CD14-positive monocyte (primary cell): ENCODE measurements at regions not wholly inside any gene's neighbourhood (a gene's known extent, or its start where the extent isn't known, plus 50 kb on each side); places are given as distances from the start of the nearest gene placed in this dataset.

ENCODE experiments used
- DNase-seq, 3 donors: peaks; one replicate each; pipeline ENCODE4 v3.0.0-alpha.2; 2011 to 2022
- H2AFZ ChIP-seq: 2 replicates; pipeline ENCODE4 v1.6.0; 2012; ENCODE audit warnings: mild to moderate bottlenecking, low read depth, low read length, inconsistent platforms; ENCODE audit not compliant: insufficient read depth, poor library complexity, severe bottlenecking
- H3K27ac ChIP-seq, 2 donors: 1 replicate in 1 of 2; 2 replicates in 1 of 2; pipeline ENCODE4 v1.5.1; 2012 to 2013; ENCODE audit warnings: low read length in 2 of 2, control low read depth in 1 of 2, inconsistent platforms in 1 of 2, low read depth in 1 of 2, mild to moderate bottlenecking in 1 of 2
- H3K27me3 ChIP-seq, 2 donors: one replicate each; pipeline versions ENCODE4 v1.6.0 to v1.6.1; 2011 to 2013; ENCODE audit warnings: low read length in 2 of 2; ENCODE audit not compliant: control insufficient read depth in 2 of 2, insufficient read depth in 2 of 2
- H3K36me3 ChIP-seq, 2 donors: replicated peaks in 1 of 2; 1 replicate in 1 of 2; 2 replicates in 1 of 2; pipeline versions ENCODE4 v1.5.1 to v1.6.1; 2012 to 2013; ENCODE audit warnings: low read length in 2 of 2, control low read depth in 1 of 2, inconsistent platforms in 1 of 2, mild to moderate bottlenecking in 1 of 2; ENCODE audit not compliant: insufficient read depth in 2 of 2, control insufficient read depth in 1 of 2
- H3K4me1 ChIP-seq, 2 donors: 1 replicate in 1 of 2; 2 replicates in 1 of 2; pipeline versions ENCODE4 v1.5.1 to v1.6.1; 2012 to 2013; ENCODE audit warnings: low read length in 2 of 2, control low read depth in 1 of 2, inconsistent platforms in 1 of 2, mild to moderate bottlenecking in 1 of 2, moderate library complexity in 1 of 2; ENCODE audit not compliant: insufficient read depth in 2 of 2, control insufficient read depth in 1 of 2
- H3K4me2 ChIP-seq: replicated peaks from 2 replicates; pipeline ENCODE3; 2012; ENCODE audit warnings: low read length, moderate library complexity, mild to moderate bottlenecking; ENCODE audit not compliant: poor library complexity, severe bottlenecking; ENCODE audit errors: extremely low read depth
- H3K4me3 ChIP-seq, 3 experiments: fragments of 200-600 bp in 1 of 3; sonication (generic) in 1 of 3; replicated peaks in 1 of 3; 1 replicate in 2 of 3; 2 replicates in 1 of 3; pipeline ENCODE4 v1.5.1; 2011 to 2013; ENCODE audit warnings: low read length in 3 of 3, mild to moderate bottlenecking in 3 of 3, control low read depth in 2 of 3, low read depth in 2 of 3, inconsistent platforms in 1 of 3, moderate library complexity in 1 of 3
- H3K79me2 ChIP-seq: 2 replicates; pipeline ENCODE4 v1.6.0; 2012; ENCODE audit warnings: mild to moderate bottlenecking, control low read depth, inconsistent platforms, low read length, moderate library complexity; ENCODE audit not compliant: insufficient read depth
- H3K9ac ChIP-seq: 2 replicates; pipeline ENCODE4 v1.6.0; 2017; ENCODE audit warnings: low read length, mild to moderate bottlenecking; ENCODE audit not compliant: insufficient read depth, poor library complexity, severe bottlenecking
- H3K9me3 ChIP-seq, 2 donors: replicated peaks in 1 of 2; 1 replicate in 1 of 2; 2 replicates in 1 of 2; pipeline versions ENCODE4 v1.5.1 to v1.6.1; 2012 to 2013; ENCODE audit warnings: low read length in 2 of 2, control low read depth in 1 of 2; ENCODE audit not compliant: control insufficient read depth in 1 of 2, insufficient read depth in 1 of 2
- H4K20me1 ChIP-seq: 2 replicates; pipeline ENCODE4 v1.6.0; 2012; ENCODE audit warnings: mild to moderate bottlenecking, low read length, control low read depth, moderate library complexity; ENCODE audit not compliant: insufficient read depth
- H3K27ac Mint-ChIP-seq, 7 donors: one replicate each; pipeline ENCODE4 v1.8.0; 2020; ENCODE audit warnings: mild to moderate bottlenecking in 7 of 7, mixed read lengths in 7 of 7, moderate library complexity in 6 of 7, inconsistent platforms in 2 of 7
- H3K27me3 Mint-ChIP-seq, 3 donors: one replicate each; pipeline ENCODE4 v1.8.0; 2021 to 2022; ENCODE audit warnings: low read depth in 3 of 3, mild to moderate bottlenecking in 3 of 3, mixed read lengths in 3 of 3, moderate library complexity in 3 of 3, inconsistent platforms in 1 of 3
- H3K36me3 Mint-ChIP-seq, 2 donors: one replicate each; pipeline ENCODE4 v1.8.0; 2020; ENCODE audit warnings: mixed read lengths in 2 of 2, inconsistent platforms in 1 of 2, mild to moderate bottlenecking in 1 of 2
- H3K4me1 Mint-ChIP-seq: one replicate; pipeline ENCODE4 v1.8.0; 2020; ENCODE audit warnings: mild to moderate bottlenecking, mixed read lengths
- H3K4me3 Mint-ChIP-seq, 2 donors: one replicate each; pipeline ENCODE4 v1.8.0; 2020; ENCODE audit warnings: mild to moderate bottlenecking in 2 of 2, mixed read lengths in 2 of 2, moderate library complexity in 1 of 2
- H3K9me3 Mint-ChIP-seq, 7 donors: one replicate each; pipeline ENCODE4 v1.8.0; 2020 to 2022; ENCODE audit warnings: mixed read lengths in 7 of 7, mild to moderate bottlenecking in 6 of 7, moderate library complexity in 6 of 7, inconsistent platforms in 2 of 7
- WGBS: methylation state at CpG from one replicate; pipeline ENCODE4 v1.1.5; 2013; ENCODE audit warnings: missing lambda C conversion rate; ENCODE audit not compliant: insufficient coverage; 5-methylcytosine and 5-hydroxymethylcytosine counted together
- intact Hi-C, 2 donors: fragments of 100-400 bp; cut with micrococcal nuclease; formaldehyde crosslinking; loops; one replicate each; pipeline versions ENCODE4 v1.15.0 to v1.15.1; 2023
- TF ChIP-seq, protein P1 (sequence below): fragments of 200-600 bp; IDR thresholded peaks from one replicate; pipeline ENCODE4 v1.8.0; 2022; ENCODE audit warnings: antibody characterized with exemption, mild to moderate bottlenecking

DNA sequence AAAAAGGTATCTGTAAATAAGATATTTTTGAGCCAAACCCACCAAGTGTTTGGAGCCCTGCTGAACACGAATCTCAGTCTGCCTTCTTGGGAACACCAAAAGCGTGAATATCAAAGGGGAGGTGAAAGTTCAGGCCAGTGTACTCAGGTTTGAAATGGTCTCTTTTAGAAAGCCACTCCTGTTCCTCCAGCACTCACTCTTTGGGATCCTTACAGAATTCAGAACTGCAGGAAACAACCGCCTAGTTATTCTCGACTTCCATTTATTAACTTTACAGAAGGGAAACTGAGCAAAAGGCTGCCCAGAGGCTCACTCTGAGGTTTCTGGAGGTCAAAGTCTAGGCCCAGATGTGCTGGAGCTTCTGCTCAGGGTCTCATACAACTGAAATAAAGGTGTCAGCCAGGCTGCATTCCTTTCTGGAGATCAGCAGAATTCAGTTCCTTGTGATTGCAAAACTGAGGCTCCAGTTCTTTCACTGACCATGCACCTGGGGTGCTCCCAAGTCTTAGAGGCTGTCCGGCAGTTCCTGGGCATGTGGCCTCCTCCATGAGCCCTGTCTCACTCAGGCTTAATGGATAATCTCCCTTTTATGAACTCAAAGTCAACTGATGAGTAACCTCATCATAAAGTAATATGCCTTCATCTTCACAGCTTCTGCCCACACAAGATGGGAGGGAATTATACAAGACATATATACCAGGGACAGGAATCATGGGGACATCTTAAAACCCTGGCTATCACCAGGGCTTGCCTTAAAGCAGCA lies 65.5 kb upstream of the TNFAIP3 start:
- Histone ChIP-seq H3K79me2 (no peaks in the 10 kb centered on the region), H3K9ac (no peak overlapping the region), H3K27ac (no peak overlapping the region), H3K27me3 (no peaks in the 10 kb centered on the region), H3K36me3 (no peaks in the 10 kb centered on the region), H3K4me3 (no peak overlapping the region), H3K4me2 (no peak overlapping the region), H3K9me3 (no peaks in the 10 kb centered on the region), H2AFZ (no peak overlapping the region), H4K20me1 (no peaks in the 10 kb centered on the region), H3K4me1 (peaks cover 0 to 11% of the 10 kb centered on the region in 2 donors)
- H3K27me3 Mint-ChIP-seq, result no peaks in the 10 kb centered on the region
- 92% methylated on average over 2 of the region's 5 CpGs for WGBS
- no peak overlapping the region for H3K27ac Mint-ChIP-seq
- DNase-seq, result no peak
- intact Hi-C loops, result no loop called here
- H3K36me3 Mint-ChIP-seq, result peaks cover 3% of the 10 kb centered on the region in 2 donors
- H3K9me3 Mint-ChIP-seq, result peaks cover 0 to 11% (median 2%) of the 10 kb centered on the region in 7 donors
- no peak overlapping the region for H3K4me3 Mint-ChIP-seq
- TF ChIP-seq, protein P1, sequence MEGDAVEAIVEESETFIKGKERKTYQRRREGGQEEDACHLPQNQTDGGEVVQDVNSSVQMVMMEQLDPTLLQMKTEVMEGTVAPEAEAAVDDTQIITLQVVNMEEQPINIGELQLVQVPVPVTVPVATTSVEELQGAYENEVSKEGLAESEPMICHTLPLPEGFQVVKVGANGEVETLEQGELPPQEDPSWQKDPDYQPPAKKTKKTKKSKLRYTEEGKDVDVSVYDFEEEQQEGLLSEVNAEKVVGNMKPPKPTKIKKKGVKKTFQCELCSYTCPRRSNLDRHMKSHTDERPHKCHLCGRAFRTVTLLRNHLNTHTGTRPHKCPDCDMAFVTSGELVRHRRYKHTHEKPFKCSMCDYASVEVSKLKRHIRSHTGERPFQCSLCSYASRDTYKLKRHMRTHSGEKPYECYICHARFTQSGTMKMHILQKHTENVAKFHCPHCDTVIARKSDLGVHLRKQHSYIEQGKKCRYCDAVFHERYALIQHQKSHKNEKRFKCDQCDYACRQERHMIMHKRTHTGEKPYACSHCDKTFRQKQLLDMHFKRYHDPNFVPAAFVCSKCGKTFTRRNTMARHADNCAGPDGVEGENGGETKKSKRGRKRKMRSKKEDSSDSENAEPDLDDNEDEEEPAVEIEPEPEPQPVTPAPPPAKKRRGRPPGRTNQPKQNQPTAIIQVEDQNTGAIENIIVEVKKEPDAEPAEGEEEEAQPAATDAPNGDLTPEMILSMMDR, result no peak
- H3K4me1 Mint-ChIP-seq, result peaks cover 16% of the 10 kb centered on the region

- Mint-ChIP-seq H3K4me3 (no peak overlapping the region), H3K27me3 (no peaks in the 10 kb centered on the region), H3K36me3 (peaks cover 3% of the 10 kb centered on the region in 2 donors), H3K27ac (no peak overlapping the region), H3K9me3 (peaks cover 0 to 12% (median 3%) of the 10 kb centered on the region in 7 donors), H3K4me1 (peaks cover 16% of the 10 kb centered on the region)
- intact Hi-C loops, result no loop called here
- H3K4me2 ChIP-seq, result no peak overlapping the region
- H3K4me1 ChIP-seq, result peaks cover 0 to 11% of the 10 kb centered on the region in 2 donors
- H3K36me3 ChIP-seq, result no peaks in the 10 kb centered on the region
- H3K27ac ChIP-seq, result no peak overlapping the region
- no peak overlapping the region for H3K9ac ChIP-seq
- H3K27me3 ChIP-seq, result no peaks in the 10 kb centered on the region
- H2AFZ ChIP-seq, result no peak overlapping the region
- H4K20me1 ChIP-seq, result no peaks in the 10 kb centered on the region
- TF ChIP-seq, protein P1, result no peak
- WGBS, result 96% methylated on average over 5 of the region's 8 CpGs
- DNase-seq, result no peak
- H3K9me3 ChIP-seq, result no peaks in the 10 kb centered on the region
- no peak overlapping the region for H3K4me3 ChIP-seq
- no peaks in the 10 kb centered on the region for H3K79me2 ChIP-seq
These were observed 64.5 kb upstream of the TNFAIP3 start for GRCh38 chr6:137802408-137803182.
